Stimulated activated CD8-positive, alpha-beta memory T cell treated with anti-CD3 and anti-CD28 coated beads, Interleukin-7, amount 100 ng/mL, for 4 hours (primary cell): ENCODE measurements at regions not wholly inside any gene's neighbourhood (a gene's known extent, or its start where the extent isn't known, plus 50 kb on each side); places are given as distances from the start of the nearest gene placed in this dataset.

ENCODE experiments used
- DNase-seq, 2 donors: peaks; one replicate each; pipeline ENCODE4 v3.0.0-alpha.2; 2020; ENCODE audit warnings: low read depth in 2 of 2

DNA sequence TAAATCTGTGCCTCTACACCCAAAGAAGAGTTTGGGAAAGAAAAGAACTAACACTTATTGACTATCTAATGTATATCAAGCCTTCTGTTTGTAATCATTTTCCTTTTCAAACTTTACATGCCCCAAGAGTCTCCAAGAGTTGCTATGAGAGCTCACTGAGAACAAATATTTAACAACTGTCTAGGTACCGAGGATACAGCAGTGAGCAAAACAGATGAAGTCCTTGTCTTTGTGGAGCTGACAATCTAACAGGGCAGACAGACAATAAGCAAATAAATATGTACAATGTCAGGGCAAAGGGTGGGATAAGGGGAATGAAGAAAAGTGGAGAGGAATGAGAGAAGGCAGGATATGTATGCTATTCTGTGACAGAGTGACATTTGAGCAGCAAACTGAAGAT, 64.8 kb upstream of the KSR1 start:
- DNase-seq = no peak

DNA sequence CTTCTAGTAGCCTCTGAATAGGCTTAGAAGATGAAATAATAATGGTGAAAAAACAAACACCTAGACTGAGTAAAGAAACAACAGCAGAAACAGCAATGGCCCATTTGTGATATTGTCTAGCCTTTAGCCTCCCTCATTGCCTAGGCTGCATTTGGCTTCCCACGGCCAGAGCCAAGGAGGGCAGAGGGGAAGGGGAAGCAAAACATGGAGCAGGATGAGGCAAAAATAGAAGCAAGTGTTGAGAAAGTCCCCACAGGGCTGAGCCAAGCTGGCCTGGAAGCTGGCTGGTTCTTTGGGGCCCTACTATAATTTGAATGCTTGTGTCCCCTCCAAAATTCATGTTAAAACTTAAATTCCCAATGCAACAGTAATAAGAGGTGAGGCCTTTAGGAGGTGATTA, 60.2 kb upstream of the KSR1 start:
- DNase-seq = no peak

- no peak for DNase-seq
Observed at GRCh38 chr17:27396941-27397340, 59.3 kb upstream of the KSR1 start.

- no peak for DNase-seq
Observed at GRCh38 chr17:27398691-27399090, 57.6 kb upstream of the KSR1 start.

DNA sequence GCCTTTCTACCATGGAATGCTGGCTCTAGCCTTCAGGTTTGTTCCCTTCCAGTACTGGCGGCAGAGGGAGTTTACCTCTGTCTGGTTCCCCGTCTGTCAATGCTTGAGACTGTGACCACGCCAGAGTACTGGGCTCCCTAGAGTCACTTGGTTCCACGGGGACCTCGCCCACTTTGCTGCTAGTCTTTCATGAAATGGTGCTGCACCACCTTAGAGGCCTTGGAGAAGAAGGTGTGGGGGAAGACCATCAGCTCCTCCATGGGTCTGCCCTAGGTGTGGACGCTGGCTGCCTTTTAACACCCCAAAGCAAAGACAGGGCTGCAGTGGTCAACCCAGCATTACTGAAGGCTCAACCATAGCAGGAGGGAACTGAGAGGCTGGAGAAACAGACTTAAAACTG, 55.3 kb upstream of the KSR1 start:
- DNase-seq = no peak

DNA sequence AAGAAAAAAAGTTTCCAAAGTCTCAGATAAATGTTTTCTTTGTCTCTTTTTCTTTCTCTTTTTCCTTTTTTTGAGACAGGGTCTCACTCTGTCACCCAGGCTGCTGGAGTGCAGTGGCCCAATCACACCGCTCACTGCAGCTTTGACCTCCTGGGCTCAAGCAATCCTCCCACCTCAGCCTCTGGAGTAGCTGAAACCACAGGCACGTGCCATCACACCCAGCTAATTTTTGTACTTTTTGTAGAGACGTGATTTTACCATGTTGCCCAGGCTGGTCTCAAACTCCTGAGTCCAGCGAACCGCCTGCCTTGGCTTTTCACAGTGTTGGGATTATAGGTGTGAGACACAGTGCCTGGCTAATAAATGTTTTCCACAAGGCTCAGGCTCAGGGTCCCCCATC, 53.3 kb upstream of the KSR1 start:
- DNase-seq = no peak

GRCh38 chr17:27403480-27404005, 52.7 kb upstream of the KSR1 start:
- DNase-seq = no peak

DNA sequence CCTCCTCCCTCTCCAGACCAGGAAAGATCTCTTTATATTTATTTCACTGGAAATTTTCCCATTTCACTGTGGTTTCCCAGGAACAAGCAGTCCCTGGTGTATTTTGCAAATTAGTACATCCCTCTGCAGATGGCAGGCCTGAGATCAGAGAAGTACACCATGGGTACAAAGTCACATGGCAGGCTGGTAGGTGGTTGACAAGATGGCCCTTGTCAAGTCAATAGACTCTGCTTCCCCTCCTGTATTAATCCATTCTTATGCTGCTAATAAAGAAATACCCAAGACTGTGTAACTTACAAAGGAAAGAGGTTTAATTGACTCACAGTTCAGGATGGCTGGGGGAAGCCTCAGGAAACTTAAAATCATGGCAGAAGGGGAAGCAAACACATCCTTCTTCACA, 51.6 kb upstream of the KSR1 start:
- no peak for DNase-seq
